ENCODE measurements at regions not wholly inside any gene's neighbourhood (a gene's known extent, or its start where the extent isn't known, plus 50 kb on each side); places are given as distances from the start of the nearest gene placed in this dataset.

- ATAC-seq (no peak), DNase-seq (ENCODE audit: low spot score in 2 of 2) (no peak)
- no peaks in the 10 kb centered on the region for H3K4me1 Mint-ChIP-seq
- no peaks in the 10 kb centered on the region for H3K36me3 Mint-ChIP-seq
- H3K9me3 Mint-ChIP-seq, result no peaks in the 10 kb centered on the region
- H3K4me3 Mint-ChIP-seq, result no peak overlapping the region
- no peak overlapping the region for H3K27ac Mint-ChIP-seq
Measured at GRCh38 chr1:239888639-239889038, 203.0 kb upstream of the FMN2 start.

DNA sequence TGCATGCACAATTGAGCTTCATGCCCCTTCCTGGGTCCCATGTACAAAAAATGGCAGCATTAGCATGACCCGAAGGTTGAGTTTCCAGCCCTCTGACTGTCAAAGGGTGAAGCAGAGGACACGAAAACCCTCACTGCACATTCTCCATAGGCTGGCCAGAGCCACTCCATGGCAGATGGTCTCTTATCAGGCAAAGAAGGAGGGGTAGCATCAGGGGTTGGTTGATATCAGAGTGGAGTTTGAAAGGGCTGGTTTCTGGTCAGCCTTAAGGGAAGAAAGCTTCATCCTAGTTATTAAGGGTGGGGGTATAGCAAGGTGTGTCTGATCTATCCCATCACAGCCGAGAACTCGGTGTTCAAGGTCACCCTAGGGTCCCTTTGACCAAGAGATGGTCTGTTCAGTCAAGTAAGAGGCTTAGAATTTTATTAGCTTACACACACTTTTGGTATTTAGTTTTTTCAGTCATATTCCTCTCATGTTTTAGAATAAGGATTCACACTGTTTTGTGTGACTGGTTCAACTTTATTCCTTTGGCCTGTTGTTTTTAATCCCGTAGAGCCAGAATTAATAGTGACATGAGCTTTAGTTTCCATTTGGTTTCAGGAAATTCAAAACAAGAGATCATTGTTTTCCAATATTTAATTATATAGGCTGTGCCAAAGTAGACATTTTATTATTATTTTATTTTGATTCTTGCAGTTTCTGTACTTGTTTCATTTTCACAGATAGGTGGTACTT, 199.9 kb upstream of the FMN2 start:
- ATAC-seq (no peak), DNase-seq (ENCODE audit: low spot score in 2 of 2) (no peak)
- H3K27ac Mint-ChIP-seq, result no peak overlapping the region
- H3K4me1 Mint-ChIP-seq, result peaks cover 4% of the 10 kb centered on the region
- no peaks in the 10 kb centered on the region for H3K9me3 Mint-ChIP-seq
- no peaks in the 10 kb centered on the region for H3K36me3 Mint-ChIP-seq
- H3K4me3 Mint-ChIP-seq, result no peak overlapping the region

DNA sequence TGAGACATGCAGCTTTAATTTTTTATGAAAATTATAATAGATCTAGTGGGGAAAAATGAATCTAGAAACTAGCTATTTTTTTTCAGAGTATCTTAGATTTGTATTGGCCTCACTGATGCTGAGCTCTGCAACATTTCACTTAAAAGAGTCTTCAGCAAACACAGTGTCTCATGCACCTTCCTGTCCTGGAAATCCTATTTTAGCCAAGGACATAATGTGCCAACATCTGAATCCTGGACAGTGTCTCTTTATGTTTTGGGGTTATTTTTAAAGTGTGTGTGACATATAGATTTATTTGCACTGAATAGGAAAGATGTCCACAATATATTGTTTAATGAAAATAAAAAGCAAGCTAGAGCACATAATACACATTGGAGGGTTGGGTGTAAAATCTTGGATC, 199.1 kb upstream of the FMN2 start:
- Mint-ChIP-seq H3K4me3 (no peak overlapping the region), H3K4me1 (peaks cover 4% of the 10 kb centered on the region), H3K36me3 (no peaks in the 10 kb centered on the region), H3K27ac (no peak overlapping the region), H3K9me3 (no peaks in the 10 kb centered on the region)
- DNase-seq (ENCODE audit: low spot score in 2 of 2) (no peak), ATAC-seq (no peak)

- DNase-seq (ENCODE audit: low spot score in 2 of 2), result no peak
- no peaks in the 10 kb centered on the region for H3K36me3 Mint-ChIP-seq
- peak; percentile 34 for ATAC-seq
- no peak overlapping the region for H3K4me3 Mint-ChIP-seq
- no peaks in the 10 kb centered on the region for H3K9me3 Mint-ChIP-seq
- H3K4me1 Mint-ChIP-seq, result peaks cover 4% of the 10 kb centered on the region
- H3K27ac Mint-ChIP-seq, result no peak overlapping the region
Measured at GRCh38 chr1:239893127-239893731, 198.5 kb upstream of the FMN2 start.

DNA sequence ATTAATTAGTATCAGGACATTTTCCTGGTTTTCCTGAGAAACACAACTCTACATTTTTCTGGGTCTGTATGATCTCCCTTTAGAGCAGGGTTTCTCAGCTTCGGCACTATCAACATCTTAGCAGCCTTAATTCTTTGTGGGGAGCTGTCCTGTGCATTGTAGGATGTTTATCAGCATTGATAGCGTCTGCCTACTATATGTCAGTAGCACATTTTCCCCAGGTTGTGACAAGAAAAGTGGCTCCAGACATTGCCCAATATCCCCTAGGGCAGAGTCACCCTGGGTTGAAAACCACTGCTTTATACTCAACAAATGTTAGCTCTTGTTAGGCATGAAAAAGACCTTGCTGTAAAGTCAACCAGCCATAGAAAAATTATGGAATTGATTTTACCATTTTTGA, 195.1 kb upstream of the FMN2 start:
- Mint-ChIP-seq H3K9me3 (no peaks in the 10 kb centered on the region), H3K4me1 (peaks cover 4% of the 10 kb centered on the region), H3K36me3 (no peaks in the 10 kb centered on the region), H3K27ac (no peak overlapping the region), H3K4me3 (no peak overlapping the region)
- no peak for DNase-seq (ENCODE audit: low spot score in 2 of 2)
- ATAC-seq, result no peak

- H3K4me1 Mint-ChIP-seq, result peaks cover 4% of the 10 kb centered on the region
- H3K9me3 Mint-ChIP-seq, result no peaks in the 10 kb centered on the region
- H3K27ac Mint-ChIP-seq, result no peak overlapping the region
- H3K4me3 Mint-ChIP-seq, result no peak overlapping the region
- no peaks in the 10 kb centered on the region for H3K36me3 Mint-ChIP-seq
- ATAC-seq (no peak), DNase-seq (ENCODE audit: low spot score in 2 of 2) (no peak)
Measured at GRCh38 chr1:239896980-239897379, 194.7 kb upstream of the FMN2 start.

GRCh38 chr1:239897458-239897857, 194.2 kb upstream of the FMN2 start:
- no peak overlapping the region for H3K4me3 Mint-ChIP-seq
- H3K27ac Mint-ChIP-seq, result no peak overlapping the region
- ATAC-seq, result no peak
- peaks cover 4% of the 10 kb centered on the region for H3K4me1 Mint-ChIP-seq
- H3K9me3 Mint-ChIP-seq, result no peaks in the 10 kb centered on the region
- no peak for DNase-seq (ENCODE audit: low spot score in 2 of 2)
- H3K36me3 Mint-ChIP-seq, result no peaks in the 10 kb centered on the region

GRCh38 chr1:239898062-239898730, 193.5 kb upstream of the FMN2 start:
- ATAC-seq (peak; percentile 88), DNase-seq (ENCODE audit: low spot score in 2 of 2) (peak; percentile 59 to 81)
- Mint-ChIP-seq H3K4me3 (no peak overlapping the region), H3K36me3 (no peaks in the 10 kb centered on the region), H3K4me1 (peaks cover 4% of the 10 kb centered on the region), H3K9me3 (no peaks in the 10 kb centered on the region), H3K27ac (no peak overlapping the region)

GRCh38 chr1:239899747-239900146, 191.9 kb upstream of the FMN2 start:
- Mint-ChIP-seq H3K9me3 (no peaks in the 10 kb centered on the region), H3K27ac (no peak overlapping the region), H3K36me3 (no peaks in the 10 kb centered on the region), H3K4me1 (no peaks in the 10 kb centered on the region), H3K4me3 (no peak overlapping the region)
- no peak for ATAC-seq
- no peak for DNase-seq (ENCODE audit: low spot score in 2 of 2)

- DNase-seq (ENCODE audit: low spot score in 2 of 2), result no peak
- no peak for ATAC-seq
- no peaks in the 10 kb centered on the region for H3K9me3 Mint-ChIP-seq
- no peaks in the 10 kb centered on the region for H3K4me1 Mint-ChIP-seq
- no peaks in the 10 kb centered on the region for H3K36me3 Mint-ChIP-seq
- no peak overlapping the region for H3K27ac Mint-ChIP-seq
- H3K4me3 Mint-ChIP-seq, result no peak overlapping the region
Measured at GRCh38 chr1:239906394-239906793, 185.3 kb upstream of the FMN2 start.

DNA sequence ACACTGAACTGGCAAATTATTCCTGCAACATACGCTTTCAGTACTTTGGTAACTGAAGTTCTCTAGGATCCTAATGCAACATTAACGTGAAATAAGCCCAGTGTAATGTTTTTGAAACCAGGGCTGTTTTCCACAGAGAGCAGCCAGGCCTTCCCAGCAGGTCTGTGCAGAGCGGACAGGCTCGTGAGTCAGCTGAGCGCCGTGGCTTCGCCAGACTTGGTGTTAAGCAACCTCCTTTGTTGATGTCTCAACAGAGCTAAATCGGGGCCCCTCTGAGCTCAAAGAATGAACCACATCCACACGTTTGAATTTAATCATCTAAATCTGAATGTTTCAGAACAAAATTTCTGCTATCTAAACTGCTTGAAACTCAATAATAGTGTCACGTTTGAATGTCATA, 181.8 kb upstream of the FMN2 start:
- Mint-ChIP-seq H3K36me3 (no peaks in the 10 kb centered on the region), H3K4me3 (no peak overlapping the region), H3K4me1 (no peaks in the 10 kb centered on the region), H3K9me3 (no peaks in the 10 kb centered on the region), H3K27ac (no peak overlapping the region)
- ATAC-seq (no peak), DNase-seq (ENCODE audit: low spot score in 2 of 2) (no peak)

- ATAC-seq (peak; percentile 11), DNase-seq (ENCODE audit: low spot score in 2 of 2) (no peak)
- H3K36me3 Mint-ChIP-seq, result no peaks in the 10 kb centered on the region
- H3K27ac Mint-ChIP-seq, result no peak overlapping the region
- no peaks in the 10 kb centered on the region for H3K9me3 Mint-ChIP-seq
- no peaks in the 10 kb centered on the region for H3K4me1 Mint-ChIP-seq
- H3K4me3 Mint-ChIP-seq, result no peak overlapping the region
Measured at GRCh38 chr1:239912471-239912870, 179.2 kb upstream of the FMN2 start.

- no peak for ATAC-seq
- H3K4me1 Mint-ChIP-seq, result no peaks in the 10 kb centered on the region
Measured at GRCh38 chr1:239913141-239913585, 178.5 kb upstream of the FMN2 start.

DNA sequence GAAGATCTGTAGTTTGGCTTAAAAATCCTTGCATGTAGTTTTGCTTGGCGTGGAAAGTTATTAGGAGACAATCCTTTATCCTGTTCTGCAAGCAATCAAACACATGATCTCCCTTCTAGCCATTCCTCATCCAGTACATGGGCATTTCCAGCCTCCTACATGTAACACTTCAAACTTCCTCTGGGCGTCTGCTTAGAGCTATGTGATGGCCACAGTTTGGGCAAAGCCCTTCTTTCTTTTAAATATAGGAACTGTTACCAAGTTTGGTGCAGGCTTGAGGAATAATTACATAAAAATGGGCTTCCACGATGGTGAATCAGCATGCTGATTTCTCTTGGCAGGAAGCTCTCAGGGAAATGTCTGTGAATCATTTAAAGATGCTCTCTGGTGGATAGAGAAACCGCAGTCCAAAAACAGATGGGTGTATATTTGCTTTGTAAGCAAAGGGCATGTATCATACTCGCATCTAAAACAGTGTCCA, 176.9 kb upstream of the FMN2 start:
- Mint-ChIP-seq H3K4me1 (no peaks in the 10 kb centered on the region), H3K36me3 (no peaks in the 10 kb centered on the region), H3K27ac (no peak overlapping the region), H3K4me3 (no peak overlapping the region), H3K9me3 (no peaks in the 10 kb centered on the region)
- DNase-seq (ENCODE audit: low spot score in 2 of 2), result no peak
- ATAC-seq, result no peak

More at GRCh38 chr1:239913141-239913585, 178.5 kb upstream of the FMN2 start:
- Mint-ChIP-seq H3K27ac (no peak overlapping the region), H3K9me3 (no peaks in the 10 kb centered on the region), H3K36me3 (no peaks in the 10 kb centered on the region), H3K4me3 (no peak overlapping the region)
- DNase-seq (ENCODE audit: low spot score in 2 of 2), result no peak

DNA sequence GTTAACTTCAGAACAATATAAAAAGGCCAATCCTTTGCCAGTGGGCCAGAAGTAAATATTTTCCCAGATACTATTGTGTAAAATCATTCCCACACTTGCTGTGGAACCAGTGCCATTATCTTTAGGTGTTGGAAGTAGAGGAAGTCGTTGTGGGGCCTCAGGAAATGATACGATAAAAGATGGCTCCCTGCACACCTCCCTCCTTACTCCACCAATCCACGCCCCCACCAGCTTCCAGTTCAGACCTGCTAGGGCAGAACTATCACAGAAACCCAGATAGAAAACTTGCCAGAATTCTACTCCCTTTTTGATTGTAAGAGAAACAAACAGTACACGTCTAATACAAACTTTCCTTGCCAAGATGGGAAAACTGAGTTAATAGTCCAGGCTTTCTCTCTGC, 173.0 kb upstream of the FMN2 start:
- no peak for ATAC-seq
- DNase-seq (ENCODE audit: low spot score in 2 of 2), result no peak
- Mint-ChIP-seq H3K27ac (no peak overlapping the region), H3K9me3 (no peaks in the 10 kb centered on the region), H3K36me3 (no peaks in the 10 kb centered on the region), H3K4me3 (no peak overlapping the region), H3K4me1 (peaks cover 6% of the 10 kb centered on the region)

DNA sequence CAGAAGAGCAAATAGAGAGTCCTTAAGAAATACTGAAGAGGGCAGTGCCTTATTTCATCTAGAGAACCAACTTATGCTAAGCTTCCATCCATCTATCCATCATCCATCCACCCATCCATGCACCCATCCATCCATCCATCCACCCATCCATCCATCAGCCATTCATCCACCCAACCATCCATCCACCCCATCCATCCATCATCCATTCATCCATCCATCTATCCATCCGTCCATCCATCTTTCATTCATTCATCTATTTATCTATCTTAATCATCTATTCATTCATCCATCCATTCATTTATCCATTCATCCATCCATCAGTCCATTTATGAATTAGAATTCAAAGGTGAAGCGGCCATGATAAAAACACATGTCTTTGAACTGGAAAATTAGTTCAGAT, 171.5 kb upstream of the FMN2 start:
- no peak overlapping the region for H3K4me3 Mint-ChIP-seq
- no peak for DNase-seq (ENCODE audit: low spot score in 2 of 2)
- H3K36me3 Mint-ChIP-seq, result no peaks in the 10 kb centered on the region
- H3K4me1 Mint-ChIP-seq, result peaks cover 6% of the 10 kb centered on the region
- no peak overlapping the region for H3K27ac Mint-ChIP-seq
- H3K9me3 Mint-ChIP-seq, result no peaks in the 10 kb centered on the region
- ATAC-seq, result no peak
